Heart left ventricle (tissue), 13 donors: ENCODE measurements at regions not wholly inside any gene's neighbourhood (a gene's known extent, or its start where the extent isn't known, plus 50 kb on each side); places are given as distances from the start of the nearest gene placed in this dataset.

Experiments
- POLR2A ChIP-seq, 2 donors: fragments of 450-650 bp; IDR thresholded peaks; one replicate each; pipeline ENCODE4 v1.6.1; 2017; ENCODE audit warnings: antibody characterized with exemption in 2 of 2, mild to moderate bottlenecking in 2 of 2, moderate library complexity in 2 of 2
- TF ChIP-seq, protein P1 (sequence below), 12 donors: fragments of 200-600 bp; sonication (generic) in 4 of 12; IDR thresholded peaks; one replicate each; pipeline versions ENCODE4 v1.5.0 to v1.8.0; 2018 to 2022; ENCODE audit warnings: antibody characterized with exemption in 12 of 12, mild to moderate bottlenecking in 5 of 12
- donor health status: ischemic (EF 13 %, LVEDD 7.1; RV severe dilation, severe dysfunction).
- donor health status: DM: no; HTN: yes; CAD: no.
- donor health status: DM: no; HTN: no; CAD: no.
- donor health status: ischemic (EF 25% LVEDD 6.9; RV normal size, moderate dysfunction).
- donor health status: ischemic (EF 25% LVEDD 5.7; RV mildly dilated, moderate dysfunction).
- donor health status: ischemic (EF 35%, LVEDD 5.7; RV mildly dilated, moderate dysfunction).
- donor health status: nonischemic (EF 11% LVEDD 7.7; RV severe dilation, severe dysfunction).
- donor health status: DM: yes; HTN: yes; CAD: no.
- donor health status: PGD.
- donor health status: ischemic (EF 29% LVEDD 5.4; RV normal size, mild dysfunction).
- donor health status: nonischemic (EF 23%, LVEDD 6.1; RV moderate dilation, normal function).

DNA sequence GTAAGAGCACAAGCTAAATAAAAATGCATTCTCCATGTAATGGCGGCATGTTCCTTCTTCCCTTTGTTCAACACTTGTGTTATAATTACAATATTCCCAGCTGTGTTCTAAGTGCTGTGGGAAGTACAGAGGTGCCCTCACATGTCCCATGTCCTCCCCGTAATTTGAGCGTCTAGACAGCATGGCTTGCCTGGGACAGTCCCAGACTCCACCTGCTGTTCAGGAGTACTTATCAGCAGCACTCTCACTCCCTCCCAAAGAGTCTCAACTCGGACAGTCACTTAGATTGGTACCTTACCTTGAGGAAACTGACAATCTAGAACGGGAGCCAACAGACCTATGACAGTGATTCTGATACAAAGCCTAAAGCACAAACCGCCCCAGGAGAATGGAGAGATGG is 370.5 kb downstream of the EIPR1 start:
- TF ChIP-seq, protein P1, sequence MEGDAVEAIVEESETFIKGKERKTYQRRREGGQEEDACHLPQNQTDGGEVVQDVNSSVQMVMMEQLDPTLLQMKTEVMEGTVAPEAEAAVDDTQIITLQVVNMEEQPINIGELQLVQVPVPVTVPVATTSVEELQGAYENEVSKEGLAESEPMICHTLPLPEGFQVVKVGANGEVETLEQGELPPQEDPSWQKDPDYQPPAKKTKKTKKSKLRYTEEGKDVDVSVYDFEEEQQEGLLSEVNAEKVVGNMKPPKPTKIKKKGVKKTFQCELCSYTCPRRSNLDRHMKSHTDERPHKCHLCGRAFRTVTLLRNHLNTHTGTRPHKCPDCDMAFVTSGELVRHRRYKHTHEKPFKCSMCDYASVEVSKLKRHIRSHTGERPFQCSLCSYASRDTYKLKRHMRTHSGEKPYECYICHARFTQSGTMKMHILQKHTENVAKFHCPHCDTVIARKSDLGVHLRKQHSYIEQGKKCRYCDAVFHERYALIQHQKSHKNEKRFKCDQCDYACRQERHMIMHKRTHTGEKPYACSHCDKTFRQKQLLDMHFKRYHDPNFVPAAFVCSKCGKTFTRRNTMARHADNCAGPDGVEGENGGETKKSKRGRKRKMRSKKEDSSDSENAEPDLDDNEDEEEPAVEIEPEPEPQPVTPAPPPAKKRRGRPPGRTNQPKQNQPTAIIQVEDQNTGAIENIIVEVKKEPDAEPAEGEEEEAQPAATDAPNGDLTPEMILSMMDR (IDR thresholded peaks at IDR 0.05) = no peak
- TF ChIP-seq POLR2A (IDR thresholded peaks at IDR 0.05) = no peak
